ENCODE measurements at regions not wholly inside any gene's neighbourhood (a gene's known extent, or its start where the extent isn't known, plus 50 kb on each side); places are given as distances from the start of the nearest gene placed in this dataset.
"Not testable (repeated sequence)": the region's sequence is repeated elsewhere in the genome, so short reads cannot be mapped to it uniquely, and the experiment has no call there.

- no peak overlapping the region for H3K4me3 Mint-ChIP-seq
- no peaks in the 10 kb centered on the region for H3K36me3 Mint-ChIP-seq
These were observed 648.5 kb downstream of the TFAP2A start for GRCh38 chr6:9766240-9766915.

GRCh38 chr6:9761220-9761619, 653.7 kb downstream of the TFAP2A start:
- Mint-ChIP-seq H3K27ac (no peak overlapping the region), H3K27me3 (no peaks in the 10 kb centered on the region), H3K9me3 (peaks cover 0 to 10% (median 2%) of the 10 kb centered on the region in 3 donors), H3K4me1 (no peaks in the 10 kb centered on the region), H3K4me3 (no peak overlapping the region), H3K36me3 (no peaks in the 10 kb centered on the region)

More at GRCh38 chr6:9766240-9766915, 648.5 kb downstream of the TFAP2A start:
- Mint-ChIP-seq H3K27ac (no peak overlapping the region), H3K4me1 (no peaks in the 10 kb centered on the region), H3K27me3 (no peaks in the 10 kb centered on the region), H3K9me3 (peaks cover 0 to 5% (median under 1%) of the 10 kb centered on the region in 3 donors)

GRCh38 chr6:9754515-9754914, 660.4 kb downstream of the TFAP2A start:
- H3K27ac Mint-ChIP-seq: no peak overlapping the region
- peaks cover 0 to 18% (median 2%) of the 10 kb centered on the region in 3 donors for H3K9me3 Mint-ChIP-seq
- no peak overlapping the region for H3K4me3 Mint-ChIP-seq
- no peaks in the 10 kb centered on the region for H3K36me3 Mint-ChIP-seq
- no peaks in the 10 kb centered on the region for H3K27me3 Mint-ChIP-seq
- H3K4me1 Mint-ChIP-seq: no peaks in the 10 kb centered on the region

- Mint-ChIP-seq H3K27ac (no peak overlapping the region), H3K4me1 (no peaks in the 10 kb centered on the region), H3K9me3 (peaks cover 0 to 6% (median 3%) of the 10 kb centered on the region in 3 donors), H3K36me3 (no peaks in the 10 kb centered on the region), H3K4me3 (no peak overlapping the region), H3K27me3 (no peaks in the 10 kb centered on the region)
These were observed 668.9 kb downstream of the TFAP2A start for GRCh38 chr6:9745966-9746365.

GRCh38 chr6:9745476-9745875, 669.4 kb downstream of the TFAP2A start:
- no peaks in the 10 kb centered on the region for H3K36me3 Mint-ChIP-seq
- no peaks in the 10 kb centered on the region for H3K4me1 Mint-ChIP-seq
- no peak overlapping the region for H3K27ac Mint-ChIP-seq
- H3K27me3 Mint-ChIP-seq: no peaks in the 10 kb centered on the region
- H3K4me3 Mint-ChIP-seq: no peak overlapping the region
- peaks cover 0 to 8% (median 3%) of the 10 kb centered on the region in 3 donors for H3K9me3 Mint-ChIP-seq

- H3K4me1 Mint-ChIP-seq: no peaks in the 10 kb centered on the region
- H3K4me3 Mint-ChIP-seq: no peak overlapping the region
- no peaks in the 10 kb centered on the region for H3K36me3 Mint-ChIP-seq
- H3K9me3 Mint-ChIP-seq: peaks cover 0 to 8% (median 3%) of the 10 kb centered on the region in 3 donors
- no peak overlapping the region for H3K27ac Mint-ChIP-seq
- H3K27me3 Mint-ChIP-seq: no peaks in the 10 kb centered on the region
These were observed 670.8 kb downstream of the TFAP2A start for GRCh38 chr6:9744119-9744518.

GRCh38 chr6:9732056-9732455, 682.8 kb downstream of the TFAP2A start:
- no peak overlapping the region for H3K27ac Mint-ChIP-seq
- H3K4me3 Mint-ChIP-seq: no peak overlapping the region
- no peaks in the 10 kb centered on the region for H3K27me3 Mint-ChIP-seq
- H3K4me1 Mint-ChIP-seq: no peaks in the 10 kb centered on the region
- H3K36me3 Mint-ChIP-seq: no peaks in the 10 kb centered on the region
- peaks cover 0 to 5% (median 3%) of the 10 kb centered on the region in 3 donors for H3K9me3 Mint-ChIP-seq

GRCh38 chr6:9725776-9726175, 689.1 kb downstream of the TFAP2A start:
- not testable (repeated sequence) for H3K27ac Mint-ChIP-seq, H3K27me3 Mint-ChIP-seq, H3K4me3 Mint-ChIP-seq, H3K4me1 Mint-ChIP-seq, H3K9me3 Mint-ChIP-seq, H3K36me3 Mint-ChIP-seq

- H3K9me3 Mint-ChIP-seq: peaks cover 0 to 7% (median 0%) of the 10 kb centered on the region in 3 donors
- no peaks in the 10 kb centered on the region for H3K36me3 Mint-ChIP-seq
- no peaks in the 10 kb centered on the region for H3K4me1 Mint-ChIP-seq
- H3K27ac Mint-ChIP-seq: no peak overlapping the region
- H3K27me3 Mint-ChIP-seq: no peaks in the 10 kb centered on the region
- H3K4me3 Mint-ChIP-seq: no peak overlapping the region
These were observed 697.3 kb downstream of the TFAP2A start for GRCh38 chr6:9717568-9717967.

GRCh38 chr6:9711365-9711764, 703.5 kb downstream of the TFAP2A start:
- Mint-ChIP-seq H3K4me3 (no peak overlapping the region), H3K4me1 (peaks cover 0 to 2% (median 0%) of the 10 kb centered on the region in 3 donors), H3K9me3 (peaks cover 0 to 2% (median 0%) of the 10 kb centered on the region in 3 donors), H3K27ac (no peak overlapping the region), H3K36me3 (no peaks in the 10 kb centered on the region), H3K27me3 (no peaks in the 10 kb centered on the region)

GRCh38 chr6:9710574-9710973, 704.3 kb downstream of the TFAP2A start:
- Mint-ChIP-seq H3K27ac (no peak overlapping the region), H3K4me1 (peaks cover 0 to 2% (median 0%) of the 10 kb centered on the region in 3 donors), H3K36me3 (no peaks in the 10 kb centered on the region)

GRCh38 chr6:9708600-9708999, 706.3 kb downstream of the TFAP2A start:
- Mint-ChIP-seq H3K4me3 (no peak overlapping the region), H3K27me3 (no peaks in the 10 kb centered on the region), H3K4me1 (peaks cover 0 to 2% (median 0%) of the 10 kb centered on the region in 3 donors), H3K27ac (no peak overlapping the region), H3K9me3 (peaks cover 0 to 2% (median 0%) of the 10 kb centered on the region in 3 donors), H3K36me3 (no peaks in the 10 kb centered on the region)

More at GRCh38 chr6:9710574-9710973, 704.3 kb downstream of the TFAP2A start:
- Mint-ChIP-seq H3K27me3 (no peaks in the 10 kb centered on the region), H3K4me3 (no peak overlapping the region), H3K9me3 (peaks cover 0 to 2% (median 0%) of the 10 kb centered on the region in 3 donors)

- Mint-ChIP-seq H3K4me1 (peaks cover 0 to 2% (median 0%) of the 10 kb centered on the region in 3 donors), H3K27ac (no peak overlapping the region), H3K9me3 (peaks cover 0 to 7% (median 3%) of the 10 kb centered on the region in 3 donors), H3K27me3 (no peaks in the 10 kb centered on the region), H3K36me3 (no peaks in the 10 kb centered on the region), H3K4me3 (no peak overlapping the region)
These were observed 709.9 kb downstream of the TFAP2A start for GRCh38 chr6:9704989-9705388.

GRCh38 chr6:9702914-9703313, 712.0 kb downstream of the TFAP2A start:
- Mint-ChIP-seq H3K27me3 (no peaks in the 10 kb centered on the region), H3K36me3 (no peaks in the 10 kb centered on the region), H3K27ac (no peak overlapping the region), H3K9me3 (peaks cover 0 to 4% (median 4%) of the 10 kb centered on the region in 3 donors), H3K4me1 (no peaks in the 10 kb centered on the region), H3K4me3 (no peak overlapping the region)

GRCh38 chr6:9699888-9700287, 715.0 kb downstream of the TFAP2A start:
- Mint-ChIP-seq H3K4me3 (no peak overlapping the region), H3K27ac (no peak overlapping the region), H3K9me3 (peaks cover 4 to 10% (median 7%) of the 10 kb centered on the region in 3 donors), H3K36me3 (no peaks in the 10 kb centered on the region), H3K4me1 (no peaks in the 10 kb centered on the region), H3K27me3 (no peaks in the 10 kb centered on the region)

GRCh38 chr6:9697263-9697931, 717.5 kb downstream of the TFAP2A start:
- Mint-ChIP-seq H3K9me3 (peaks cover 4 to 12% (median 5%) of the 10 kb centered on the region in 3 donors), H3K4me1 (no peaks in the 10 kb centered on the region), H3K27me3 (no peaks in the 10 kb centered on the region), H3K36me3 (no peaks in the 10 kb centered on the region), H3K4me3 (no peak overlapping the region), H3K27ac (no peak overlapping the region)
